NB4 (cell line): ENCODE measurements at regions not wholly inside any gene's neighbourhood (a gene's known extent, or its start where the extent isn't known, plus 50 kb on each side); places are given as distances from the start of the nearest gene placed in this dataset.

Experiments
- MYC ChIP-seq: IDR thresholded peaks from 2 replicates; pipeline ENCODE4 v1.6.1; 2011; ENCODE audit warnings: low read depth, low read length
- POLR2A ChIP-seq: IDR thresholded peaks from 2 replicates; pipeline ENCODE4 v1.6.1; 2011; ENCODE audit warnings: mild to moderate bottlenecking; ENCODE audit not compliant: insufficient read length; ENCODE audit errors: extremely low read depth
- TF ChIP-seq, protein P1 (sequence below): IDR thresholded peaks from one replicate; pipeline ENCODE4 v1.5.1; 2012; ENCODE audit warnings: low read depth, low read length
- TF ChIP-seq, protein P2 (sequence below): IDR thresholded peaks from 2 replicates; pipeline ENCODE4 v1.6.1; 2011; ENCODE audit warnings: low read depth, low read length

DNA sequence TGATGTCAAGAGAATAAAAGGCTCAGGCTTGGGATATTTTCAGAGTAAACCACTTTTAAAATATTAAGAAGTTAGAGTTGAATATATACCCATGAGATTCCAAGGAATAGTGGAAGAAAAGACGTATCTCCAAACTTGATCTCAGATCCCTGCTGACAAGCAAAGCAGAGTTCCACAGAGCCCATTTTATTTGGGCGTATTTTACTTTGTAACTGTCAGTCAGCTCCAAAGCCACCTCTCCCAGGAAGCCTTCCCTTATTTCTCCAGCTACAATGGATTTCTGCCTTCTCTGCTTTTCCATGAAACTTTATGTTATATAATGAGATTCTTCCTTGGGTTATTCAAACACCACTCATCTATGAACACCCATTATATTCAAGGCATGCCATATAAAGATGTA, 295.7 kb downstream of the FZD1 start:
- TF ChIP-seq, protein P1, sequence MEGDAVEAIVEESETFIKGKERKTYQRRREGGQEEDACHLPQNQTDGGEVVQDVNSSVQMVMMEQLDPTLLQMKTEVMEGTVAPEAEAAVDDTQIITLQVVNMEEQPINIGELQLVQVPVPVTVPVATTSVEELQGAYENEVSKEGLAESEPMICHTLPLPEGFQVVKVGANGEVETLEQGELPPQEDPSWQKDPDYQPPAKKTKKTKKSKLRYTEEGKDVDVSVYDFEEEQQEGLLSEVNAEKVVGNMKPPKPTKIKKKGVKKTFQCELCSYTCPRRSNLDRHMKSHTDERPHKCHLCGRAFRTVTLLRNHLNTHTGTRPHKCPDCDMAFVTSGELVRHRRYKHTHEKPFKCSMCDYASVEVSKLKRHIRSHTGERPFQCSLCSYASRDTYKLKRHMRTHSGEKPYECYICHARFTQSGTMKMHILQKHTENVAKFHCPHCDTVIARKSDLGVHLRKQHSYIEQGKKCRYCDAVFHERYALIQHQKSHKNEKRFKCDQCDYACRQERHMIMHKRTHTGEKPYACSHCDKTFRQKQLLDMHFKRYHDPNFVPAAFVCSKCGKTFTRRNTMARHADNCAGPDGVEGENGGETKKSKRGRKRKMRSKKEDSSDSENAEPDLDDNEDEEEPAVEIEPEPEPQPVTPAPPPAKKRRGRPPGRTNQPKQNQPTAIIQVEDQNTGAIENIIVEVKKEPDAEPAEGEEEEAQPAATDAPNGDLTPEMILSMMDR: no peak
- TF ChIP-seq, protein P2, sequence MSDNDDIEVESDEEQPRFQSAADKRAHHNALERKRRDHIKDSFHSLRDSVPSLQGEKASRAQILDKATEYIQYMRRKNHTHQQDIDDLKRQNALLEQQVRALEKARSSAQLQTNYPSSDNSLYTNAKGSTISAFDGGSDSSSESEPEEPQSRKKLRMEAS: no peak
- TF ChIP-seq MYC (no peak), POLR2A (no peak)
